Smooth muscle cell (in vitro differentiated cells): ENCODE measurements at regions not wholly inside any gene's neighbourhood (a gene's known extent, or its start where the extent isn't known, plus 50 kb on each side); places are given as distances from the start of the nearest gene placed in this dataset.

Experiments
- DNase-seq: peaks from one replicate; lab custom pipeline; 2025; ENCODE audit not compliant: unreplicated experiment; lab: John Stamatoyannopoulos, UW
- H2AFZ ChIP-seq: fragments of 200-600 bp; sonication (generic); 2 replicates; pipeline ENCODE4 v1.6.0; 2016; ENCODE audit warnings: antibody characterized with exemption, low read depth, mild to moderate bottlenecking
- H3F3A ChIP-seq: fragments of 200-600 bp; sonication (generic); 2 replicates; pipeline ENCODE4 v1.6.0; 2017; ENCODE audit warnings: antibody characterized with exemption, low read depth
- H3K27ac ChIP-seq: fragments of 200-600 bp; sonication (generic); 2 replicates; pipeline ENCODE4 v1.5.1; 2016; ENCODE audit warnings: low read depth, mild to moderate bottlenecking
- H3K27me3 ChIP-seq: fragments of 200-600 bp; sonication (generic); 2 replicates; pipeline ENCODE4 v1.6.1; 2016; ENCODE audit warnings: low read depth, mild to moderate bottlenecking
- H3K36me3 ChIP-seq: fragments of 200-600 bp; sonication (generic); 2 replicates; pipeline ENCODE4 v1.5.1; 2016; ENCODE audit warnings: low read depth
- H3K4me1 ChIP-seq: fragments of 200-600 bp; sonication (generic); 2 replicates; pipeline ENCODE4 v1.5.1; 2016; ENCODE audit warnings: low read depth
- H3K4me2 ChIP-seq: fragments of 200-600 bp; sonication (generic); 2 replicates; pipeline ENCODE4 v1.6.0; 2016; ENCODE audit warnings: mild to moderate bottlenecking
- H3K4me3 ChIP-seq: fragments of 200-600 bp; sonication (generic); 2 replicates; pipeline ENCODE4 v1.5.1; 2016; ENCODE audit warnings: mild to moderate bottlenecking
- H3K79me2 ChIP-seq: fragments of 200-600 bp; sonication (generic); 2 replicates; pipeline ENCODE4 v1.6.0; 2016; ENCODE audit warnings: low read depth, mild to moderate bottlenecking
- H3K9ac ChIP-seq: fragments of 200-600 bp; sonication (generic); 2 replicates; pipeline ENCODE4 v1.6.0; 2016; ENCODE audit warnings: low read depth
- H3K9me3 ChIP-seq: fragments of 200-600 bp; sonication (generic); replicated peaks from 2 replicates; pipeline ENCODE4 v1.5.1; 2016; ENCODE audit warnings: low read depth
- H4K20me1 ChIP-seq: fragments of 200-600 bp; sonication (generic); 2 replicates; pipeline ENCODE4 v1.6.0; 2016; ENCODE audit warnings: low read depth
- WGBS: methylation state at CpG from one replicate; pipeline ENCODE4 v1.1.7; 2016; ENCODE audit warnings: low lambda C conversion rate; 5-methylcytosine and 5-hydroxymethylcytosine counted together
- TF ChIP-seq, protein P1 (sequence below): fragments of 200-600 bp; sonication (generic); IDR thresholded peaks from 2 replicates; pipeline ENCODE4 v1.5.1; 2017; ENCODE audit warnings: borderline replicate concordance, mild to moderate bottlenecking, antibody characterized with exemption; ENCODE audit not compliant: insufficient read depth, poor library complexity, severe bottlenecking

GRCh38 chr11:44404736-44405395, 94.9 kb upstream of the ALX4 start:
- Histone ChIP-seq H3K4me2 (no peak overlapping the region), H3K27ac (no peak overlapping the region), H3K27me3 (peaks cover 38% of the 10 kb centered on the region), H2AFZ (no peak overlapping the region), H3K9ac (no peak overlapping the region), H3K9me3 (no peaks in the 10 kb centered on the region), H4K20me1 (no peaks in the 10 kb centered on the region), H3K4me3 (no peak overlapping the region), H3K4me1 (no peaks in the 10 kb centered on the region), H3K79me2 (no peaks in the 10 kb centered on the region), H3K36me3 (no peaks in the 10 kb centered on the region), H3F3A (no peaks in the 10 kb centered on the region)
- TF ChIP-seq, protein P1, sequence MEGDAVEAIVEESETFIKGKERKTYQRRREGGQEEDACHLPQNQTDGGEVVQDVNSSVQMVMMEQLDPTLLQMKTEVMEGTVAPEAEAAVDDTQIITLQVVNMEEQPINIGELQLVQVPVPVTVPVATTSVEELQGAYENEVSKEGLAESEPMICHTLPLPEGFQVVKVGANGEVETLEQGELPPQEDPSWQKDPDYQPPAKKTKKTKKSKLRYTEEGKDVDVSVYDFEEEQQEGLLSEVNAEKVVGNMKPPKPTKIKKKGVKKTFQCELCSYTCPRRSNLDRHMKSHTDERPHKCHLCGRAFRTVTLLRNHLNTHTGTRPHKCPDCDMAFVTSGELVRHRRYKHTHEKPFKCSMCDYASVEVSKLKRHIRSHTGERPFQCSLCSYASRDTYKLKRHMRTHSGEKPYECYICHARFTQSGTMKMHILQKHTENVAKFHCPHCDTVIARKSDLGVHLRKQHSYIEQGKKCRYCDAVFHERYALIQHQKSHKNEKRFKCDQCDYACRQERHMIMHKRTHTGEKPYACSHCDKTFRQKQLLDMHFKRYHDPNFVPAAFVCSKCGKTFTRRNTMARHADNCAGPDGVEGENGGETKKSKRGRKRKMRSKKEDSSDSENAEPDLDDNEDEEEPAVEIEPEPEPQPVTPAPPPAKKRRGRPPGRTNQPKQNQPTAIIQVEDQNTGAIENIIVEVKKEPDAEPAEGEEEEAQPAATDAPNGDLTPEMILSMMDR: no peak
- WGBS: 88% methylated on average over 10 of the region's 10 CpGs
- no peak for DNase-seq

DNA sequence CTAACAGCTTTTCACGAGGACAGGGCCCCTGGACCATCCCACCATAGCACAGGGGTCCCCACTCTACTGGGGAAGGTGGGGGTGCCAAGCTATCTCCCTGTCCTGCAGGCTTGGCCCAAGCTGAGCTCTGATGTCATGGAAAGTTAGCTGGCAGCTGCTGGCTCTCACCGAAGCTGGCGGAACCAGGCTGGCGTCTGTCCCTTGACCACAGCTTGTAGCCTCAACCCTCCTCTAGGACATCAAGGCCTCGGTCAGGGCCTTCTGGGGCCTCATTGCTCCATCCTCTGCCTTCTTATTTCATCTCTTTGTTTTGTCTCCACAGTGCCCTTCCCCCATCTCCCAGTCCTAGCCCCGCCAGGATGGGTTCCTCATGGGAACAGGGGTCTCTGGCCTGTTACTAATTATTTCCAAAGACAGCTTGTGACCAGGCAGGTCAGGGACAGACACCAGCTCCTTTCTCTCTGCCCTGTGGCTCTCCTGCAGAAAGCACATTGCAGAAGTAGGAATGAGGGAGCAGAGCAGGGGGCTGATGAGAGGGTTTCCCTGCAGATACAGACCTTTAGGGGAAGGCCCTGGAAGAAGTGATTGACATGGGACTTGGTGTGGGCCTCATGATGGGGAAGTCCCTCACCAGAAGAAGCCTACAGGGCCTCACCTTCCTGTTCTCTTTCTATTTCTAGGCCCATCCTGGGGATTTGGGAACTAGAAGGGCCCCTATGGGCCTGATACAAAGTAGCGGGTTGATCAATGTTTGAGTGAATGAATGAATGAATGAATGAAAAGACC, 97.5 kb upstream of the ALX4 start:
- H3K79me2 ChIP-seq: no peaks in the 10 kb centered on the region
- H3K4me3 ChIP-seq: no peak overlapping the region
- H3K27me3 ChIP-seq: peaks cover 51% of the 10 kb centered on the region
- no peaks in the 10 kb centered on the region for H4K20me1 ChIP-seq
- H3K9ac ChIP-seq: no peak overlapping the region
- no peak overlapping the region for H3K4me2 ChIP-seq
- no peaks in the 10 kb centered on the region for H3K4me1 ChIP-seq
- TF ChIP-seq, protein P1: no peak
- H3F3A ChIP-seq: no peaks in the 10 kb centered on the region
- 89% methylated on average over 7 of the region's 7 CpGs for whole genome bisulfite sequencing
- H2AFZ ChIP-seq: no peak overlapping the region
- no peaks in the 10 kb centered on the region for H3K9me3 ChIP-seq
- H3K36me3 ChIP-seq: no peaks in the 10 kb centered on the region
- no peak overlapping the region for H3K27ac ChIP-seq
- DNase-seq: no peak

DNA sequence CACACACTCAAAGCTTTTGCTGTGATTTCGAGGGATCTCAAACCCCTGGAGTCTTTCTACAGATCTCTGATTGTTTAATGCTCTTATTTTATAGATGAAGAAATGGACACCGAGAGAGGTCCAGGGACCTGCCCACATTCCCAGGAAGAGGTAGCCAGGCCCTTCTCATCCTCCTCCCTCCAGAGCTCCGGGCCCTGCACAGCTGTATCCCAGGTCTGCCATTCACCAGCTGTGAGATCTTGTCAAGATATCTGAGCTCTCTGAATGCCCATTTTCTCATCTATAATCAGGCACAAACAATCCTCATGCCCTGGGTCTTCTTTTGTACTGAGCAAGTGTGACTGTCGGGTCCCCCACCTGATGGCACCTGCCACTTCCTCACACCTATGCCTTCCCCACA, 98.2 kb upstream of the ALX4 start:
- 57% methylated on average over 4 of the region's 4 CpGs for WGBS
- H3K4me3 ChIP-seq: no peak overlapping the region
- H4K20me1 ChIP-seq: no peaks in the 10 kb centered on the region
- H3K27me3 ChIP-seq: peaks cover 54% of the 10 kb centered on the region
- H3K9me3 ChIP-seq: no peaks in the 10 kb centered on the region
- TF ChIP-seq, protein P1: no peak
- H3K36me3 ChIP-seq: no peaks in the 10 kb centered on the region
- H3K4me2 ChIP-seq: no peak overlapping the region
- no peaks in the 10 kb centered on the region for H3K4me1 ChIP-seq
- H3K9ac ChIP-seq: no peak overlapping the region
- H3K79me2 ChIP-seq: no peaks in the 10 kb centered on the region
- no peak overlapping the region for H2AFZ ChIP-seq
- no peaks in the 10 kb centered on the region for H3F3A ChIP-seq
- H3K27ac ChIP-seq: no peak overlapping the region
- DNase-seq: no peak
